ENCODE measurements at regions not wholly inside any gene's neighbourhood (a gene's known extent, or its start where the extent isn't known, plus 50 kb on each side); places are given as distances from the start of the nearest gene placed in this dataset.

- Mint-ChIP-seq H3K4me3 (ENCODE audit: unreplicated experiment) (no peak overlapping the region), H3K9me3 (ENCODE audit: unreplicated experiment) (no peaks in the 10 kb centered on the region), H3K4me1 (ENCODE audit: unreplicated experiment) (no peaks in the 10 kb centered on the region), H3K27ac (ENCODE audit: unreplicated experiment) (no peak overlapping the region), H3K36me3 (ENCODE audit: unreplicated experiment) (no peaks in the 10 kb centered on the region), H3K27me3 (ENCODE audit: unreplicated experiment) (no peaks in the 10 kb centered on the region)
- no peak for DNase-seq (ENCODE audit: extremely low spot score, unreplicated experiment)
- TF ChIP-seq CTCF (IDR thresholded peaks at IDR 0.05), result no peak
Observed at GRCh38 chr9:71504636-71505035, 263.7 kb downstream of the CEMIP2 start.

- H3K4me3 Mint-ChIP-seq (ENCODE audit: unreplicated experiment), result no peak overlapping the region
- no peaks in the 10 kb centered on the region for H3K4me1 Mint-ChIP-seq (ENCODE audit: unreplicated experiment)
- H3K27ac Mint-ChIP-seq (ENCODE audit: unreplicated experiment), result no peak overlapping the region
- peaks cover 10% of the 10 kb centered on the region for H3K9me3 Mint-ChIP-seq (ENCODE audit: unreplicated experiment)
- DNase-seq (ENCODE audit: extremely low spot score, unreplicated experiment), result no peak
- H3K27me3 Mint-ChIP-seq (ENCODE audit: unreplicated experiment), result no peaks in the 10 kb centered on the region
- no peaks in the 10 kb centered on the region for H3K36me3 Mint-ChIP-seq (ENCODE audit: unreplicated experiment)
- TF ChIP-seq CTCF (IDR thresholded peaks at IDR 0.05), result no peak
Observed at GRCh38 chr9:71498691-71499090, 269.6 kb downstream of the CEMIP2 start.

GRCh38 chr9:71490810-71491209 lies 277.5 kb downstream of the CEMIP2 start:
- H3K27ac Mint-ChIP-seq (ENCODE audit: unreplicated experiment), result no peak overlapping the region
- H3K36me3 Mint-ChIP-seq (ENCODE audit: unreplicated experiment), result no peaks in the 10 kb centered on the region
- no peaks in the 10 kb centered on the region for H3K27me3 Mint-ChIP-seq (ENCODE audit: unreplicated experiment)
- TF ChIP-seq CTCF (IDR thresholded peaks at IDR 0.05), result no peak
- H3K4me1 Mint-ChIP-seq (ENCODE audit: unreplicated experiment), result no peaks in the 10 kb centered on the region
- peaks cover 5% of the 10 kb centered on the region for H3K9me3 Mint-ChIP-seq (ENCODE audit: unreplicated experiment)
- no peak overlapping the region for H3K4me3 Mint-ChIP-seq (ENCODE audit: unreplicated experiment)
- DNase-seq (ENCODE audit: extremely low spot score, unreplicated experiment), result no peak

- Mint-ChIP-seq H3K27me3 (ENCODE audit: unreplicated experiment) (no peaks in the 10 kb centered on the region), H3K4me1 (ENCODE audit: unreplicated experiment) (no peaks in the 10 kb centered on the region), H3K36me3 (ENCODE audit: unreplicated experiment) (no peaks in the 10 kb centered on the region), H3K27ac (ENCODE audit: unreplicated experiment) (no peak overlapping the region), H3K4me3 (ENCODE audit: unreplicated experiment) (no peak overlapping the region), H3K9me3 (ENCODE audit: unreplicated experiment) (no peaks in the 10 kb centered on the region)
- no peak for TF ChIP-seq CTCF (IDR thresholded peaks at IDR 0.05)
- DNase-seq (ENCODE audit: extremely low spot score, unreplicated experiment), result no peak
Observed at GRCh38 chr9:71487061-71487460, 281.3 kb downstream of the CEMIP2 start.

GRCh38 chr9:71485326-71485725 lies 283.0 kb downstream of the CEMIP2 start:
- H3K9me3 Mint-ChIP-seq (ENCODE audit: unreplicated experiment), result no peaks in the 10 kb centered on the region
- no peak overlapping the region for H3K4me3 Mint-ChIP-seq (ENCODE audit: unreplicated experiment)
- no peak for TF ChIP-seq CTCF (IDR thresholded peaks at IDR 0.05)
- H3K4me1 Mint-ChIP-seq (ENCODE audit: unreplicated experiment), result no peaks in the 10 kb centered on the region
- DNase-seq (ENCODE audit: extremely low spot score, unreplicated experiment), result no peak
- no peak overlapping the region for H3K27ac Mint-ChIP-seq (ENCODE audit: unreplicated experiment)
- no peaks in the 10 kb centered on the region for H3K36me3 Mint-ChIP-seq (ENCODE audit: unreplicated experiment)
- H3K27me3 Mint-ChIP-seq (ENCODE audit: unreplicated experiment), result no peaks in the 10 kb centered on the region

All from osteocyte (in vitro differentiated cells).